HG02943 (cell line): ENCODE measurements at regions not wholly inside any gene's neighbourhood (a gene's known extent, or its start where the extent isn't known, plus 50 kb on each side); places are given as distances from the start of the nearest gene placed in this dataset.

Experiments
- ATAC-seq: cut with Tn5 transposase; IDR thresholded peaks from one replicate; pipeline ENCODE4 v1.9.1; 2021; ENCODE audit warnings: mild to moderate bottlenecking, low read depth, moderate library complexity; ENCODE audit not compliant: unreplicated experiment

DNA sequence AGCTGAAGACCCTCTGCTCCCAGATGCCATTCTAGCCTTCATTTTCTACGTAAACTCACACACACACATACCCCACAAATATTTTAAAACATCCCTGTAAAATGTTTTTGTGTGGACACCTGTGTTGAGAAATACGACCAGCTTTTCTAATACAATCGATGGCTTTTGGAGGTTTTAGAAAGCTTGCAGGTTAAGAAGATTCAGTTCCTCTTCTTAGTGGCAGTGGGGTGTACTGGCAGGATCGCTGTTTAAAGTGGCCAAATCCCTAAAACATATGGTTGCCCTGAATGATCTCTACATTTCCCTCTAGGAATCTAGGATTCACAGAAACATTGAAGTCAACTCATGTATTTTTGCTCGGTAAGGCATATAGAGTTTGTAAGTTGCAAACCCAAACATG lies 236.3 kb downstream of the NSG2 start:
- ATAC-seq: no peak

GRCh38 chr5:174282391-174282790 lies 236.9 kb downstream of the NSG2 start:
- no peak for ATAC-seq

GRCh38 chr5:174283211-174284005 lies 237.9 kb downstream of the NSG2 start:
- no peak for ATAC-seq

- ATAC-seq: no peak
Measured at GRCh38 chr5:174284873-174285272, 239.4 kb downstream of the NSG2 start.

- ATAC-seq: no peak
Measured at GRCh38 chr5:174287761-174288160, 242.3 kb downstream of the NSG2 start.

GRCh38 chr5:174288439-174288838 lies 242.9 kb downstream of the NSG2 start:
- ATAC-seq: no peak

GRCh38 chr5:174291162-174291561 lies 245.7 kb downstream of the NSG2 start:
- ATAC-seq: no peak

- ATAC-seq: no peak
Measured at GRCh38 chr5:174292348-174292747, 246.8 kb downstream of the NSG2 start.

DNA sequence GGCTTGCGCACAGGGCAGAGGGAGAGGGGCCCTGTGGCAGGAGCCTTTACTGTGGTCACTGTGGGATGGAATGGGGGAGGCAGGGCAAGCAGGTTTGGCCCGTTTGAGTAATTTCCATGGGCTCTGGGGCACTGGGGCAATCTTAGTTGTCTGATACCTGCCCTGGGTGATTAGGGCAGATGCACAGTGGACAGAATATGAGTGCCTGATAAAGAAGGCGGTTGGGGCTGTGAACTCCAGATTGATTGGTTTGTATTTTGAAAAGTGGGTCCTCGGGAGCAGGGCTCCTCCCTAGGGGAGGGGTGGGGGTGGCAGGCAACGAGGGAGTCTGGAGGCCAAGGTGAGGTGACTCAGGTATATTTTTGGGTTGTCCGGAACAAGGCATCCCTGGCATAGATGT lies 247.5 kb downstream of the NSG2 start:
- no peak for ATAC-seq

GRCh38 chr5:174293481-174293880 lies 248.0 kb downstream of the NSG2 start:
- ATAC-seq: no peak

GRCh38 chr5:174294891-174295620 lies 249.6 kb downstream of the NSG2 start:
- ATAC-seq: no peak

- no peak for ATAC-seq
Measured at GRCh38 chr5:174295702-174296436, 250.4 kb downstream of the NSG2 start.

DNA sequence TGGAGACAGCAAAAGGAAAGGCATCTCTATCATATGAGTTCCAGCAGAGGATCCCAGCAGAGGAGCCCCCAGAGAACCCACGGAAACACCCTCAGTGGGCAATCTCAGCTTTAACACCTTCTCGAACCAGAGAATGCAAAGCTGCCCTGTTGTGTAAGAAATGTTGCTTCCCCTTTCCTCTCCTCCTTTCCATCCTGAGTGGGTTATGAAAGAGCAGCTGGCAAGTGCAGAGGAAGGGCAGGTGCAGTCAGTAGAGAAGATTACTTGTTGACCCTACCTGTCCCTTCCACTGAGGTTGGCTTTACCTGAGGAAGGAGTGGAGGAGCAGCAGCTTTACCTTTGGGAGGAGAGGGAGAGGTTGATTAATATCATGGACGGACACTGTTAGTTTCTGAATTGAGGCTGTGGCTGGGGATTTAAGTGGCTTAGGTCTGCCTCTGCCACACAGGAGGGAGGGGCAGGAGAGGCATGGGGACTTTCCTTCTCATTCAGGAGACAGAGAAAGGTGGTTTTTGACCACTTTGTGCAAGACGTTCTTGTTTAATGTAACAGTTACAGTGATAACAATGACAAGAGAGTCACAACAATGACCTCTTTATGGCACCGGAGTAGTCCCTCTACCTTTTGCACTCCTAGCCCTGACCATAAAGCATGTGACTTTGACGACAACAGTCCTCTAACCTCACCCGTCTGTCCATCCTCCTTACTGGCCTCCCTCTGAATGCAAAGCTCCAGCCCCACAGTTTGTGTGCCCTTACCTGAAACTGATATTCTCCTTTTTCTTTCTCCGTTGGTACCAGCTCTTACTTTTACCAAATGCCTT lies 254.8 kb downstream of the NSG2 start:
- ATAC-seq: no peak

- ATAC-seq: no peak
Measured at GRCh38 chr5:174300941-174301761, 255.6 kb downstream of the NSG2 start.

GRCh38 chr5:174301848-174302625 lies 256.5 kb downstream of the NSG2 start:
- no peak for ATAC-seq

DNA sequence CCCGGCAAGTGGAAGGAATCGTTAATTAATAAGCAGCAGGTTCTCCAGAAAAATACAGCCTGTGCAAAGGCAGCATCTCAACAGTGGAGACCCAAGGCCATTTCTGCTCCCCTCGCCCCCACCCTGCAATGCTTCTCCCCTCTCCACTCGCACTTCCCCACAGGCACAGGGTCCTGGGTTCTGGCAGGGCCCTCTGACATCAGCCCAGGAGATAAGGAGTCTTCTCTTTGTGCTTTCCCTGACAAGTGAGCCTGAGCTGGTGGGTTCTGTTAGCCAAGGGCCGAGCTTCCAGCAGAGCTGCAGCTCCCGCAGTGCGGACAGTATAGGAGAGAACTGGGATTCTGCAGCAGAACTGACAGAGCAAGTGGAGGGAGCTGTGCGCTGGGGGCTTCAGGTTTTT lies 257.5 kb downstream of the NSG2 start:
- ATAC-seq: no peak

GRCh38 chr5:174303437-174304045 lies 258.0 kb downstream of the NSG2 start:
- ATAC-seq: no peak

GRCh38 chr5:174305241-174305681 lies 259.8 kb downstream of the NSG2 start:
- no peak for ATAC-seq
